HCT116 (cell line): ENCODE measurements at regions not wholly inside any gene's neighbourhood (a gene's known extent, or its start where the extent isn't known, plus 50 kb on each side); places are given as distances from the start of the nearest gene placed in this dataset.

Experiments
- EZH2 ChIP-seq: fragments of 200-600 bp; sonication (generic); IDR thresholded peaks from 2 replicates; pipeline ENCODE4 v1.6.1; 2017; ENCODE audit warnings: antibody characterized with exemption, mixed run types
- POLR2A ChIP-seq: IDR thresholded peaks from 2 replicates; pipeline ENCODE4 v1.7.0; 2011; ENCODE audit warnings: borderline replicate concordance; ENCODE audit not compliant: insufficient read depth, insufficient read length; ENCODE audit errors: extremely low read depth

GRCh38 chr3:156036258-156037053, 83.9 kb upstream of the KCNAB1 start:
- TF ChIP-seq POLR2A (no peak), EZH2 (no peak)
